ENCODE measurements at regions not wholly inside any gene's neighbourhood (a gene's known extent, or its start where the extent isn't known, plus 50 kb on each side); places are given as distances from the start of the nearest gene placed in this dataset.

DNA sequence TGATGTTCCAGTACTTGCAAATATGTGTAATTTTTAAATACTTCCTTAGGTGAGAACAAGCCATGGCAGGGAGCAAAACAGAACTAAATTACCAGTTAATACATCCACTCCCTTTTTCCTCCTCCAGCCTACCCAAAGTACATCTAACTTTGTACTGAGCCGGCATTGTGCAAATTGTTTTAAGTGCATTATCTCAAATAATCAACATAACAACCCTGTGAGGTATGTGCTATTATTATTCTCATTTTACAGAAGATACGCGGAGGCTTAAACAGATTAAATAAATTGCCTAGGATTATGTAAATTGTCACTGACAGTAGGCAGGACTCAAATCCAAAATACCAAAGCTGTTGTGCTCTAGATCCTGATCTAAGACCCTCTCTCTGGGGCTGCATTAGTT, 55.5 kb upstream of the KLF4 start:
- Histone ChIP-seq H3K4me3 (IDR thresholded peaks at IDR 0.05; ENCODE audit: insufficient read depth, low read depth, low read length) (no peak overlapping the region), H3K4me1 (ENCODE audit: low read depth, poor library complexity, severe bottlenecking) (peaks cover 15% of the 10 kb centered on the region), H4K20me1 (ENCODE audit: insufficient read depth) (no peaks in the 10 kb centered on the region), H3K4me2 (no peak overlapping the region), H2AFZ (ENCODE audit: low read depth) (no peak overlapping the region), H3K36me3 (ENCODE audit: insufficient read depth) (no peaks in the 10 kb centered on the region), H3K79me2 (ENCODE audit: insufficient read depth, low read depth) (no peaks in the 10 kb centered on the region), H3K27me3 (ENCODE audit: insufficient read depth, low read depth) (no peaks in the 10 kb centered on the region), H3K9ac (no peak overlapping the region), H3K27ac (no peak overlapping the region)
- TF ChIP-seq, protein P1, sequence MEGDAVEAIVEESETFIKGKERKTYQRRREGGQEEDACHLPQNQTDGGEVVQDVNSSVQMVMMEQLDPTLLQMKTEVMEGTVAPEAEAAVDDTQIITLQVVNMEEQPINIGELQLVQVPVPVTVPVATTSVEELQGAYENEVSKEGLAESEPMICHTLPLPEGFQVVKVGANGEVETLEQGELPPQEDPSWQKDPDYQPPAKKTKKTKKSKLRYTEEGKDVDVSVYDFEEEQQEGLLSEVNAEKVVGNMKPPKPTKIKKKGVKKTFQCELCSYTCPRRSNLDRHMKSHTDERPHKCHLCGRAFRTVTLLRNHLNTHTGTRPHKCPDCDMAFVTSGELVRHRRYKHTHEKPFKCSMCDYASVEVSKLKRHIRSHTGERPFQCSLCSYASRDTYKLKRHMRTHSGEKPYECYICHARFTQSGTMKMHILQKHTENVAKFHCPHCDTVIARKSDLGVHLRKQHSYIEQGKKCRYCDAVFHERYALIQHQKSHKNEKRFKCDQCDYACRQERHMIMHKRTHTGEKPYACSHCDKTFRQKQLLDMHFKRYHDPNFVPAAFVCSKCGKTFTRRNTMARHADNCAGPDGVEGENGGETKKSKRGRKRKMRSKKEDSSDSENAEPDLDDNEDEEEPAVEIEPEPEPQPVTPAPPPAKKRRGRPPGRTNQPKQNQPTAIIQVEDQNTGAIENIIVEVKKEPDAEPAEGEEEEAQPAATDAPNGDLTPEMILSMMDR (conservative IDR thresholded peaks at IDR 0.05; ENCODE audit: low read depth, low read length), result no peak

DNA sequence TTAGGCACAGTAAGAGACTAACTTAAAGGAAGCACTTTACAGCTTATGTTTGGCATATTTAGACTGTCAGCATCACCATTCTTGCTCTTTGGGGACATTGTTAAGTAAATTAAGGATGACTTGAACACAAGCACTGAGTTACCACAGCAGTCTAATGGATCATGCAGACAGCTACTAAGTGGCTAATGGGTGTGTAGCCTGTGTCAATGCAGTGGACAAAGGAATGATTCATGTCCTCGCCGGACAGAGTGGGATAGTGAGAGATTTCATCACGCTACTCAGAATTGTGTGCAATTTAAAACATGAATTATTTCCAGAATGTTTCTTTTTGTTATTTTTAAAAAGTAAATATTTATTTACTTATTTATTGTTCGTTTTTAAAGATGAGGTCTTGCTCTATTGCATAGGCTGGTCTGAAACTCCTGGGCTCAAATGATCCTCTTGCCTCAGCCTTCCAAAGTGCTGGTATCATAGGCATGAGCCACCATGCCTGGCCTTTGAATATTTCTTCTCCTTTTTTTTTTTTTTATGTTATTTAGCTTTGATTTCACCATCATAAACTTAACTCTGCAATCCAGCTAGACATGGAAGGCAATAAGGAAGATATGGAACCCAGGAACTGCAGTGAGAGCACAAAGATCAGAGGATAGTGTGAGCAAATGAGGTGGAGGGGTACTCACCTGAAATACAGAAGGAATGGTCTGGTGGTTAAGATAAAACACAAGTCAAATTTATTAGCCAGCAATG, 53.0 kb upstream of the KLF4 start:
- Histone ChIP-seq H3K4me1 (ENCODE audit: low read depth, poor library complexity, severe bottlenecking) (peaks cover under 1% of the 10 kb centered on the region), H4K20me1 (ENCODE audit: insufficient read depth) (no peaks in the 10 kb centered on the region), H3K27ac (no peak overlapping the region), H3K27me3 (ENCODE audit: insufficient read depth, low read depth) (no peaks in the 10 kb centered on the region), H3K9ac (no peak overlapping the region), H3K4me3 (IDR thresholded peaks at IDR 0.05; ENCODE audit: insufficient read depth, low read depth, low read length) (no peak overlapping the region), H3K4me2 (no peak overlapping the region), H3K79me2 (ENCODE audit: insufficient read depth, low read depth) (no peaks in the 10 kb centered on the region), H3K36me3 (ENCODE audit: insufficient read depth) (no peaks in the 10 kb centered on the region), H2AFZ (ENCODE audit: low read depth) (no peak overlapping the region)
- TF ChIP-seq, protein P1 (conservative IDR thresholded peaks at IDR 0.05; ENCODE audit: low read depth, low read length), result no peak

DNA sequence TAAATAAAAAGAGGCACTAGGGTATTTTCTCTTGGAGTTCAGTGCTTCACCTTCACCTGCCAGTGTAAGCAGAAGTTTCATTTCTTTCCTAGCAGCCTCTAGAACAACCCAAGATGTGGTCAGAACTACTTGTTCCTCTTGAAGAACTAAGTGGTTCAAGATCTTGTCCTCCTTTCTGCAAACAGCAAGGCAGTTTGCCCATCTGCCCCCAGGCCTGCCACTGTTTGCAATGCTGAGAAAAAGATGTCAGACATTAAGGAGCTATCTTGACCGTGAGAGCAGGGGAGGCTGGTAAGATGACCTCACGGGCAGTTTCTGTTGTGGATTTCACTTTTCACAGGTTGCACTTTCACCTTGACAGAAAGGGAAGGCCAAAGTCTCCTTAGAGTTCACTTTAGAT, 52.0 kb upstream of the KLF4 start:
- H4K20me1 ChIP-seq (ENCODE audit: insufficient read depth), result no peaks in the 10 kb centered on the region
- no peaks in the 10 kb centered on the region for H3K27me3 ChIP-seq (ENCODE audit: insufficient read depth, low read depth)
- no peak overlapping the region for H3K4me3 ChIP-seq (IDR thresholded peaks at IDR 0.05; ENCODE audit: insufficient read depth, low read depth, low read length)
- no peak overlapping the region for H3K27ac ChIP-seq
- no peaks in the 10 kb centered on the region for H3K79me2 ChIP-seq (ENCODE audit: insufficient read depth, low read depth)
- TF ChIP-seq, protein P1 (conservative IDR thresholded peaks at IDR 0.05; ENCODE audit: low read depth, low read length), result no peak
- no peak overlapping the region for H3K9ac ChIP-seq
- H3K4me2 ChIP-seq, result no peak overlapping the region
- H3K4me1 ChIP-seq (ENCODE audit: low read depth, poor library complexity, severe bottlenecking), result no peaks in the 10 kb centered on the region
- H3K36me3 ChIP-seq (ENCODE audit: insufficient read depth), result no peaks in the 10 kb centered on the region
- no peak overlapping the region for H2AFZ ChIP-seq (ENCODE audit: low read depth)

DNA sequence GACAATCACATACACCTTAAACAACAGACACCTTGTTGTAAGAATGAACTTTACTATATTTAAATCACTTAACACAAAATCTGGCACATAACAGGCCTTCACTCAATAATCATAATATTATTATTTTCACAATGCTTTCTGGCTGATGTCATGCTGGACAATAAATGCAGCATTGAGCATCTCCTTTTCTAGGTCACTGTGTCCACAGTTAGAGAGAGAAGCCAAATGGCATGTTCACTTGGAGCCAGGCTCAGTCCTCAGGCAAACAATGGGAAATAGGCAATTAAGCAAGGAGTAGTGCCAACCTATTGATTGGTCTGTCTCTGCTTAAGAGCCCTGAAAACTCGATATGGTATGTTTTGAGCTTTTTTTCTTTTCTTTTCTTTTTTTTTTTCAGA, 50.6 kb upstream of the KLF4 start:
- TF ChIP-seq, protein P1 (conservative IDR thresholded peaks at IDR 0.05; ENCODE audit: low read depth, low read length), result no peak
- H3K4me2 ChIP-seq, result no peak overlapping the region

More for the DNA sequence above, 50.6 kb upstream of the KLF4 start:
- no peaks in the 10 kb centered on the region for H3K36me3 ChIP-seq (ENCODE audit: insufficient read depth)
- no peak overlapping the region for H3K4me3 ChIP-seq (IDR thresholded peaks at IDR 0.05; ENCODE audit: insufficient read depth, low read depth, low read length)
- no peak overlapping the region for H3K27ac ChIP-seq
- no peaks in the 10 kb centered on the region for H4K20me1 ChIP-seq (ENCODE audit: insufficient read depth)
- H3K27me3 ChIP-seq (ENCODE audit: insufficient read depth, low read depth), result no peaks in the 10 kb centered on the region
- no peak overlapping the region for H2AFZ ChIP-seq (ENCODE audit: low read depth)
- no peaks in the 10 kb centered on the region for H3K4me1 ChIP-seq (ENCODE audit: low read depth, poor library complexity, severe bottlenecking)
- H3K79me2 ChIP-seq (ENCODE audit: insufficient read depth, low read depth), result no peaks in the 10 kb centered on the region
- no peak overlapping the region for H3K9ac ChIP-seq

All from KMS-11 (cell line).